HG03457 (cell line): ENCODE measurements at regions not wholly inside any gene's neighbourhood (a gene's known extent, or its start where the extent isn't known, plus 50 kb on each side); places are given as distances from the start of the nearest gene placed in this dataset.
"Not testable (repeated sequence)": the region's sequence is repeated elsewhere in the genome, so short reads cannot be mapped to it uniquely, and the experiment has no call there.

ENCODE experiments used
- ATAC-seq: cut with Tn5 transposase; IDR thresholded peaks from one replicate; pipeline ENCODE4 v1.9.1; 2021; ENCODE audit warnings: moderate number of reproducible peaks; ENCODE audit not compliant: unreplicated experiment

DNA sequence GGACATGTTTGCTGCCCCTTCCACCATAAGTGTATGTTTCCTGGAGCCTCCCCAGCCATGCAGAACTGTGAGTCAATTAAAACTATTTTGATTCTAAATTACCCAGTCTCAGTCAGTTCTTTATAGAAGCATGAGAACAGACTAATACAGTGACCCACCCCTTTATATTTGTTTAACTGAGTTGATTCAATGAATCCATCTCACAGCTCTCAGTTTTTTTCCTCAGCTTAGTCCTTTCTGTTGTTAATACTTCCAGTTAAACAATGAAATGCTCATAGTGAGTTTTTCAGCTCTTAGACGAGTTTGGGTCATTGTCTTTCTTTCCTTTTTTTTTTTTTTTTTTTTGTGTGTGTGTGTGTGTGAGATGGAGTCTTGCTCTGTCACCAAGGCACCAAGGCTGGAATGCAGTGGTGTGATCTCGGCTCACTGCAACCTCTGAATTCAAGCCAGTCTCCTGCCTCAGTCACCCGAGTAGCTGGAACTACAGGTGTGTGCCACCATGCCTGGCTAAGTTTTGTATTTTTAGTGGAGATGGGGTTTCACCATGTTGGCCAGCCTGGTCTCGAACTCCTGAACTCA lies 627.4 kb downstream of the SPATA31A7 start:
- ATAC-seq, result not testable (repeated sequence)

DNA sequence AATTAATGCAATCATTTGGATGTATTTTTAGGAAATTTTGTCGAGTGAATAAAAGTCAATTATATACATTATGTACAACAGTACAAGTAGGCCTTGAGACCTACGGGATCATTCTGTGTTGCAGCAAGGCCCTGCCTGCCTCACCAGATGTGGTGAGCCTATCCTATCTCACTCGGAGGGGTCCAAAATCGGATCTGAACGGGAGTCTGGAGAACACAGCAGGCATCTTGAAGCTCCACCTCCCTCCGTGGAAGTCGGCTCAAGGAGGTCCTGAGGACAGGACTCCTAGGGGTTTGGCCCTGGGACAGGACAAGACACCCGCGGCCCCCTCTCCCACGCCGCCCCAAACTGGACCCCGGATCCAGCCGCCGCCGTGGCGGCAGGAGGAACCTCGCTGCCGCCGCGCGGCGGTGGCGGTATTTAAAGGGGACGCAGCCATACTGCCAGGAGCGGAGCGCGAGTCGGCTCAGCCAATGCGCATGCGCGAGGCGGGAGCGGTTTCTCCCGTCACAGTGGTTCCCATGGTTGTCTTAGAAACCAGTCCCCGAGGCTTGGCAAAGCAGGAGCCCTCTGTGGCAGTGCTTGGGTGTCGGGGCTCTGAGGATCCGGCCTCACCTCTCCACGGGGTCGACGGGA lies 663.9 kb downstream of the SPATA31A7 start:
- ATAC-seq, result peak; percentile 68

- ATAC-seq, result not testable (repeated sequence)
These were observed 664.4 kb downstream of the SPATA31A7 start for GRCh38 chr9:61854260-61854640.

GRCh38 chr9:61856283-61856682 lies 666.4 kb downstream of the SPATA31A7 start:
- peak; percentile 51 for ATAC-seq

DNA sequence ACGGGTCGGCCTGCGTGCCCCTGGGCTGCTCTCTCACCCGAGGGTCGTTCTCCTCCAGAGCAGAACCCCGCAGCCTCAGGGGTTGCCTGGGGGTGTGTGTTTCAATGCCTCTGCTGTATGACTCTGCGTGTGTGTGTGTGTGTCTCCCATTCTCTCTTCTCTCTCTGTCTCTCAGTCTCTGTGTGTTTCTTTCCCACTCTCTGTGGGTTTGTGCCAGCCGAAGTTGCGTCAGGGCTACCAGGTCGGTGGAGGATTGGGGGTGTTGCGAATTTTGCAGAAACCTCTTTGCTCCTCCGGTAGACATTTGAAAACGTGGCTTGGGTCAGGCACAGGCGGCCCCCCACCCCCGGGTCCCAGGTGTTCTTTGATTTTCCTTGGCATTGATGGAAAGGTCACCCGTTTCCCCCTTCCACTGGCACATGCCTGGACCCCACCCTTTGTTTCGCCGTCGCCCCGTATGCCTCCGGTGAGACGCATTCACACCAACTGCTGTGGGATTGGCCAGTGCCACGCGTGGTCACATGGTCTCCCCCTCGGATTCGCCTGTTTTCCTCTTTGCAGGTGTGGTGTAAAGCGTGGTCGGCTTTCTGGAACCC lies 667.1 kb downstream of the SPATA31A7 start:
- ATAC-seq, result not testable (repeated sequence)

GRCh38 chr9:61857709-61858351 lies 668.0 kb downstream of the SPATA31A7 start:
- ATAC-seq, result peak; percentile 76

- ATAC-seq, result not testable (repeated sequence)
These were observed 672.7 kb downstream of the SPATA31A7 start for GRCh38 chr9:61862431-61862971.

- ATAC-seq, result not testable (repeated sequence)
These were observed 674.6 kb downstream of the SPATA31A7 start for GRCh38 chr9:61864463-61864862.

DNA sequence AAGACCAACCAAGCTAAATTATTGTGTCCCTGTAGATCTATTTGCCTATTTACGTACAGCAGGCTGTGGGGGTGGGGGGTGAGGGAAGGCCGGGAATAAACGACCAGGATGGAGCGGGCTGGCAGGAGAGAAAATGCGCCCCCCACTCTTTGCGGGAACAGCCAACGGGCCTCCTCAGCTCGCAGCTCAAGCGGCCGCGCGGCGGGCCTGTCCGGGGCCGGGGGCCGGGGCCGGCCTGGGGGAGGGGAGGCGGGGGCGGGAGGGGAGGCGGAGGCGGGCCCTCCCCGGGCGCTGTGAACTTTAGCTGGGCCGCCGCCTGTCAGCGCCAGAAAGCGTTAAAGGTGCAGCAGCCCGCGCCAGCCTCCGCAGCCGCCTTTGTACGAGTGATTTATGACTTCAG lies 679.1 kb downstream of the SPATA31A7 start:
- not testable (repeated sequence) for ATAC-seq

DNA sequence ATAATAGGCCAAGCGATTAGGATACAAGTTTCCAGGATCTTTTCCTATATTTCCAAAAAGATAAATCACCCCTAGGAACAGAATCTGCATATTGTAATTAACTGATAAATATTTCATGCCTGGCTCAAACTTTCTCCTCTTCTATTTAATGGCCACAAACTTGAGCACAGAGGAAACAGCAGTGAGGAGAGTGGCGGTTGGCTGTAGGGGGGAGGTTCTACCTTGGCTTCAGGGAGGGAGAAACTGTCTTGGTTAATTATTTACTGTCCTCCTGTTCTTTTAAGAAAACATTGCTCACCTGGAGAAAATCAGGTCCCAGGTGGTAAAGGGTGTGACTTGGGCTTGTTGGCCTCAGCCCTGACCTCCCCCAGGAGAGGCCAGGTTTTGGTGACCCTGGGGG lies 682.5 kb downstream of the SPATA31A7 start:
- ATAC-seq, result not testable (repeated sequence)
